HG03565 (cell line): ENCODE measurements at regions not wholly inside any gene's neighbourhood (a gene's known extent, or its start where the extent isn't known, plus 50 kb on each side); places are given as distances from the start of the nearest gene placed in this dataset.
"Not testable (repeated sequence)": the region's sequence is repeated elsewhere in the genome, so short reads cannot be mapped to it uniquely, and the experiment has no call there.

Source experiments
- ATAC-seq: cut with Tn5 transposase; IDR thresholded peaks from one replicate; pipeline ENCODE4 v1.9.1; 2021; ENCODE audit warnings: mild to moderate bottlenecking, moderate library complexity; ENCODE audit not compliant: unreplicated experiment

DNA sequence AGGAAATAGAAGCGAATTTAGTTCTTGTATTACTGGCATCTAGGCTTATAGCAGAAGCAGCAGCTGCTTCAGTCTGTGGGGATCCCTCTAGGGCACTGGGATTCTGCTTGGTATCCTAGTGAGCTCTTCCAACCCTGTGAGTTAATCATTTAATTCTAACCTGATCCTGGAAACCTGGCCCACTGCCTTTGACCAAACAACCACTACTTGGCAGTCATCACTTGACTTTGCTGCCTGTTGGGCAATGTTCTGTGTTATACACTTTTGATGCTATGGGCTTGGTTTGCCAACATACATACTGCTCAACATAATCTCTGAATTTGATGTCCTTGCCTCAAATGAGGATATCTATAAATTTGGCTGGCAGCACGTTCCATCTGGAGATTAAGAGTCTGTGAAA is 813.4 kb downstream of the ANKRD7 start:
- no peak for ATAC-seq

DNA sequence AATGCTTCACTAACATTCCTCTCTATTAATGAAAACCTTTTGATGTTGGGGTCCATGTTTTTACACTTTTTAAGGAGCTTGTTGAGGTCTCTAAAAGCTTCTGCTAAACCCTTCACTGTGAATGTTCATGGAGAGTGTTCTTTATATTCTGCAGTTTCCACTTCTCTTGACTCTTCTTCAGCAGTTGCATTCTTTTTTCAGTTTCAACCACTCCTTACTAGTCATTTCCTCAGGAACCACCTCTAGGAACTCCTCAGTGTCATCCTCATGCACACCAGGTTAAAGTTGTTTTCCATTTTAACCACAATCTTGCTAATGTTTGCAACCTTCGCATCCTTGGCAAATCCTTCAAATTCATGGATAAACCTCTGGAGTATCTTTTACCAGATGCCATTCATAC is 821.6 kb downstream of the ANKRD7 start:
- no peak for ATAC-seq

GRCh38 chr7:119065966-119066365 is 841.5 kb downstream of the ANKRD7 start:
- ATAC-seq: no peak

- ATAC-seq: no peak
Observed at GRCh38 chr7:119086026-119086425, 861.5 kb downstream of the ANKRD7 start.

GRCh38 chr7:119090851-119091250 is 866.3 kb downstream of the ANKRD7 start:
- ATAC-seq: no peak

- ATAC-seq: no peak
Observed at GRCh38 chr7:119096683-119097082, 872.2 kb downstream of the ANKRD7 start.

DNA sequence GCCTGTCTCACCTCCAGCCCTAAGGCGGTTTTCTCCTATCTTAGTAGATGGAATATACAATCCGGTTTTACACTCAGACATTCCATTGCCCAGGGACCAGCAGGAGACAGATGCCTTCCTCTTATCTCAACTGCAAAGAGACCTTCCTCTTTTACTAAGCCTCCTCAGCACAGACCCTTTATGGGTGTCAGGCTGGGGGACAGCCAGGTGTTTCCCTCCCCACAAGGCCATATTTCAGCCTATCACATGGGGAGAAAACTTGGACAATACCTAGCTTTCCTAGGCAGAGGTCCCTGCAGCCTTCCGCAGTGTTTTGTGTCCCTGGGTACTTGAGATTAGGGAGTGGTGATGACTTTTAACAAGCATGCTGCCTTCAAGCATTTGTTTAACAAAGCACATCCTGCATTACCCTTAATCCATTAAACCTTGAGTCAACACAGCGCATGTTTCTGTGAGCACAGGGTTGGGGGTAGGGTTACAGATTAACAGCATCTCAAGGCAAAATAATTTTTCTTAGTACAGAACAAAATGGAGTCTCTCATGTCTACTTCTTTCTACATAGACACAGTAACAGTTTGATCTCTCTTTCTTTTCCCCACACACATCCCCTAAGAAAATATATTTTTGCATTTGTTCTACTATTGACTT is 876.2 kb downstream of the ANKRD7 start:
- not testable (repeated sequence) for ATAC-seq

DNA sequence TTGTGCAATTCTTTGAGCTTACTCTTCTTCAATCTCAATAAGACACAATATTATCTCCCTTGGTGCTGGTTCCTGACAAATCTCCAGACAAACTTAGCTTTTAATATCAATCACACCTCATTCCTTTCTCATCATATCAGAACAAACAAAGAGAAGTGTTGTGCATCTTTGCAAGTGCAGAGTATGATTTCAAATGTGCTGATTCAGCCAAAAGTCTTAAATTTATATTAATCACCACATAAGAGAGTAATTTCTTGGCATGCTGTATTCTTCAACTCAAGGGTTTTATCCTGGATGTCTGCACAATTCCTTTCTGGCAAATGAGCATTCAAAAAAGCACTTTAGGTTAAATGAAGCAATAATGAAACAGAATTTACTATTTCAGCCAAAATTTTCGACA is 877.8 kb downstream of the ANKRD7 start:
- no peak for ATAC-seq

- ATAC-seq: no peak
Observed at GRCh38 chr7:119105381-119105780, 880.9 kb downstream of the ANKRD7 start.

GRCh38 chr7:119123326-119123725 is 898.8 kb downstream of the ANKRD7 start:
- no peak for ATAC-seq

GRCh38 chr7:119127706-119128105 is 903.2 kb downstream of the ANKRD7 start:
- no peak for ATAC-seq

DNA sequence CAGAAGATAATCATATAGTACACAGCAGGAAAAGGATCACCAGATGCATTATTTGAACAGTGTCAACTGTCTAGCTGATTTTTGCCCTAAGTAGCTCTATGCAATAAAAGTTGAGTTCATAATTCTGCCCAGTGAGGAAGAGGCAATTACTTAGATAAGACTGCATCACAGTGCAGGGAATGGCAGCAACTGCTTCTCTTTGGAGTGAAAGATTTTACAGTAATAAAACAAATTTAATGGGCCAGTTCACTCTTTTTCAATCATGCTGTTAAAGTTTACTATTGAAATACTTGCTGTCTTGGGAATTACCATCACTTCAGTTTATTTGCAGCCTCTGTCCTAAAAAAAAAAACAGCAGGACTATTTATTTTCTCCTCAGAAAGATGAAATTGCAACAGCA is 907.9 kb downstream of the ANKRD7 start:
- no peak for ATAC-seq

DNA sequence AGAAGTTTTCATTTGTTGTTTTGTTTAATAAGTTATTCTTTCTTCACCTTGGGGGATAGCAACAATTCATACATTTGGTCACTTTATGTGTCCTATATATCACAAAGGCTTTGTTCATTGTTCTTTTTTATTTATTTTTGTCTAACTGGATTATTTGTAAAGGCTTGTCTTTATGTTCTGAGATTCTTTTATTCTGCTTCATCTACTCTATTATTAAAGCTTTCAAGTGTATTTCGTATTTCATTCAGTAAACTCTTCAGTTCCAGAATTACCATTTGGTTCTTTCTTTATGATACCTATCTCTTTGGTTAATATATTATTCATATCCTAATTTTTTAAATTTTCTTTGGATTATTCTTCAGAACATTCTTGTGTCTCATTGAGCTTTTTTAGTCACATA is 942.9 kb downstream of the ANKRD7 start:
- no peak for ATAC-seq

DNA sequence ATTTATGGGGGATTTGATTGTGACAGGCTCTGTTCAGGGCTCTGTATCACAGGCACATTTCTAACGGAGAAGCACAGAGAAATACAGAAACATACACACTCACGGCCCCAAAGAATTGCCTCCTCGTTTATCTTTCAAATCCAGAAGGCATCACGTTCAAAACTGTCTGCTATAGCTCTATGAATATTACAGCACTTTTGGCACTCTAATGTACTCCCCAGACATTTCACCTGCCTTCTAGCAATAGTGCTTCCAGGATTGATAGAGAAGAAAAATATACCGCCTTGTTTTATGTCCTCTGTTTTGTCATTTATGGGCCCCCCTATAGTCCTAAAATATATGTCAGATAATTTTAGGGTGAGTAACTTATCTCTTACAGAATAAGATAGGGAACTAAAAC is 947.5 kb downstream of the ANKRD7 start:
- no peak for ATAC-seq

- peak; percentile 58 for ATAC-seq
Observed at GRCh38 chr7:119175911-119176627, 951.6 kb downstream of the ANKRD7 start.

DNA sequence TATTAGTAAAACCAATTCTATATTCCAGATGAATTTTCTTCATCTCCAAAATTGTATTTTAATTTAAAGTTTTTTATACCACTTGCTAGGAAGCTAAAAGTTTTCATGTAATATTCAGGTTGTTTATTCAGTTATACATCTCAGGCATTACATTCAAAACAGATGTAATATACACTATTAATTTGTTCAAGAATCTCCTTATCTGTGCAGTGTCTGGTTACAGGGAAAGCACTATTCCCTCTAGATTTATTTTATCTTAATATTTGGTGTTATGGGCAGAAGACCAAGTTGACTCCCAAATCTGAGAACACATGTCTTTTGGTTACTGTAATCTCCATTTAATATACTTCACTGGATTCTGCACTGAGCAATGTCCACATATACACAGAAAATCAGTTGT is 953.4 kb downstream of the ANKRD7 start:
- no peak for ATAC-seq

DNA sequence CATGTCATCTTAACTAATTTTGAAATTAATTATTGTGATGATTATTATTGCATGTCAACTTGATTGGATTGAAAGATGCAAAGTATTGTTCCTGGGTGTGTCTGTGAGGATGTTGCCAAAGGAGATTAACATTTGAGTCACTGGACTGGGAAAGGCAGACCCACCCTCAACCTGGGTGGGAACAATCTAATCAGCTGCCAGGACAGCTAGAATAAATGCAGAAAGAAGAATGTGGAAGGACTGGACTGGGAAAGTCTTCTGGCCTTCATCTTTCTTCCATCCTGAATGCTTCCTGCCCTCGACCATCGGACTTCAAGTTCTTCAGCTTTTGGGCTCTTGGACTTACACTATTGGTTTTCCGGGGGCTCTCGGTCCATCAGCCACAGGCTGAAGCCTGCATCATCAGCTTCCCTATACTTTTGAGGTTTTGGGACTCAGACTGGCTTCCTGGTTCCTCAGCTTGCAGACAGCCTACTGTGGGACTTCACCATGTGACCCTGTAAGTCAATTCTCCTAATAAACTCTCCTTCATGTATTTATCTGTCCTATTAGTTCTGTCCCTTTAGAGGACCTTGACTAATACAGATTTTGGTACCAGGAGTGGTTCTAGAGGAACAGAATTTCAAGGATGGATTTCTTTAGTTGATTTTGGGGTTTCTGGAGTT is 959.8 kb downstream of the ANKRD7 start:
- ATAC-seq: no peak

DNA sequence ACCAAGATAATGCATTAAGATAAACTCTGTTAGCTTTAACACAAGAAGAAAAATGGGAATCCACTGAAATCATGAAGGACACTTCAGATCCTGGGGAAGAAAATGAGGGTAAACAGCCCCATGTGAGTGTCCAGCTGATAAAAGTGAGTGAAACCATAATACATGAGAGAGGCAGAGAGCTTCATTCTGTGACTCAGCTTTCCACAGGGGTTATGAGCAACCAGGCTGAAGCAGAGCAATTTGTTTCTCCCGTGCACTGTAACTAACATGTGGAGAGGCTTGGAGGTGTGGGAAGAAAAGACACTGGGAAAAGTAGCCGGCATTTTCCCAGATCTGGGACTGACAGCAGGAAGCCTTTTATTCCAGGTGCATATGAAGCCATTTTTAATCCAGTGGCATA is 971.7 kb downstream of the ANKRD7 start:
- ATAC-seq: no peak

DNA sequence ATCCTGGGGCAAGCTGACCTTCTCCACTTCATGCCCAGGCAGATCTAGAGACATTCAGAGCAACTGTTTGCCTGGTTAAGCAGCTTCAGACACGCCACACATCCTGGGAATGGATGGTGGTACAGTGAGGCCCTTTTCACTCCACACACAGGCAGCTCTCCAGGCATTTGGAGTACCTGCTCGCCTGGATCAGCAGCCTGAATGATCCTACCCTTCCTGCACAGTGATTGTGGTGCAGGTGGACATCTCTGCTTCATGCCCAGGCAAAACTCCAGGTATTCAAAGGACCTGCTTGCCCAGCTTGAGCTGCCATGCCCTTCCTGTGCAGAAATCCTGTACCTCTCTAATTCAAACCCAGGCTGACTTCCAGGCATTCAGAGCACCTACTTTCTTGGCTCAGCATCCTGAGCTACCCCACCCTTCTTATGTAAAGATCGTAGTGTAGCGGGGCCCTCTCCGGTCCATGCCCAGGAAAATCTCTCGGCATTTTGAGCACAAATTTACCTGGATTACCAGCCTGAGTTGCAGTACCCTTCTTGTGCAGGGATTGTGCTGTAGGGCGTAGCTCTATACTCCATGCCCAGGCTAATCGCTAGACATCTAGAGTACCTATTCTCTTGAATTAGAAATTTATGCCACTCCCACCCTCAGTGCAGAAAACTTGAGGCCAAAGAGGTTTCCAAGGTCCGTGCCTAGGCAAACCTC is 972.8 kb downstream of the ANKRD7 start:
- ATAC-seq: no peak

DNA sequence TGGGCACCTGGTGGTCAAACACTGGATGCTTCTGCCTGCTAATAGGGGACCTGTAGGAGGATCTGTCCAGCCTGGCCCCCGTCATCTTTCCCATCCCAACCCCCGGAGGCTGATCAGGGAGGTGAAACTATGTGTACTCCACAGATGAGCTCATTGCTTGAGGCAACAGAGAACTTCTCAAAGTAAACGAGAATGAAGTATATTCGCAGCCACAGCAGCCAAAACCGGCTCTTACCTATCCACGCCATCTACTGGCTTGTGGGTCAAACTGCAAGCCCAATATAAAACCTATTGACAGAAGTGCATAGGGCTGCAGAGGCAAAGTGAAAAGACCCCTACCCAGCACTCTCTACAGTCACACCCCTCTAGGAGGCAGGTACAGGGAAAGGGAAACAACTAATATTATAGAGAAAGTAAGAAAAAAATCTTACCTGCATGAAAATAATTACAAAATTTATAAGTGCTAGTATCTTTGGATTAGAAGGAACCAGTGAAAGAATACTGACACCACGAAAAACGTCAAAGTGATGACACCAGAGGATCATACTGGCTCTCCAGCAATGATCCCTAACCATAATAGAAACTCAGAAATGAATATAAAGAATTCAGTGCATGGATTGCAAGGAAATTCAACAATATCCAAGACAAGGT is 973.5 kb downstream of the ANKRD7 start:
- peak; percentile 96 for ATAC-seq

- no peak for ATAC-seq
Observed at GRCh38 chr7:119219663-119220062, 995.2 kb downstream of the ANKRD7 start.
